ENCODE measurements at regions not wholly inside any gene's neighbourhood (a gene's known extent, or its start where the extent isn't known, plus 50 kb on each side); places are given as distances from the start of the nearest gene placed in this dataset.

GRCh38 chr10:9895453-9895852, 1122.2 kb upstream of the CELF2 start:
- no peak for DNase-seq (ENCODE audit: low read depth)
- TF ChIP-seq, protein P1, sequence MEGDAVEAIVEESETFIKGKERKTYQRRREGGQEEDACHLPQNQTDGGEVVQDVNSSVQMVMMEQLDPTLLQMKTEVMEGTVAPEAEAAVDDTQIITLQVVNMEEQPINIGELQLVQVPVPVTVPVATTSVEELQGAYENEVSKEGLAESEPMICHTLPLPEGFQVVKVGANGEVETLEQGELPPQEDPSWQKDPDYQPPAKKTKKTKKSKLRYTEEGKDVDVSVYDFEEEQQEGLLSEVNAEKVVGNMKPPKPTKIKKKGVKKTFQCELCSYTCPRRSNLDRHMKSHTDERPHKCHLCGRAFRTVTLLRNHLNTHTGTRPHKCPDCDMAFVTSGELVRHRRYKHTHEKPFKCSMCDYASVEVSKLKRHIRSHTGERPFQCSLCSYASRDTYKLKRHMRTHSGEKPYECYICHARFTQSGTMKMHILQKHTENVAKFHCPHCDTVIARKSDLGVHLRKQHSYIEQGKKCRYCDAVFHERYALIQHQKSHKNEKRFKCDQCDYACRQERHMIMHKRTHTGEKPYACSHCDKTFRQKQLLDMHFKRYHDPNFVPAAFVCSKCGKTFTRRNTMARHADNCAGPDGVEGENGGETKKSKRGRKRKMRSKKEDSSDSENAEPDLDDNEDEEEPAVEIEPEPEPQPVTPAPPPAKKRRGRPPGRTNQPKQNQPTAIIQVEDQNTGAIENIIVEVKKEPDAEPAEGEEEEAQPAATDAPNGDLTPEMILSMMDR (conservative IDR thresholded peaks at IDR 0.05; ENCODE audit: low read length) = no peak
- no peak overlapping the region for H3K4me3 ChIP-seq (ENCODE audit: low read length)

DNA sequence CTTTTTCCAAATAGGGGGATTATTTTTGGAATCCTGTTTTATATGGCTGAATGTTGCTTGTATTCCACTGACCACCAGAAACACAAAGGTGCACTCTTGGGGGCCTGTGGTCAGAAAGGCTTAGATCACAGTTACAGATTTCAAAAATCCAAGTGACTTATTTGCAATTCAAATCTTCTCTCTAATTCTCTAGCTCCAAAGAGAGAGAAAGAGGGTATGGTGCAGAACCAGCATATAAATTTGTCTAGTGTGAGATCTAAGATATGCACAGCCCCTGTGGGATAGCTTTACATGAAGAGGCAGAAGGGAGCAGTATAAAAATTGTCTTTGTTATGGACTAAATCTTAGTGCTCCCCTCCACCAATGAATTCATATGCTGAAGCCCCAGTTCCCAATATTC, 1121.7 kb upstream of the CELF2 start:
- no peak overlapping the region for H3K4me3 ChIP-seq (ENCODE audit: low read length)
- TF ChIP-seq, protein P1 (conservative IDR thresholded peaks at IDR 0.05; ENCODE audit: low read length) = no peak
- DNase-seq (ENCODE audit: low read depth) = no peak

- no peak for DNase-seq (ENCODE audit: low read depth)
- H3K4me3 ChIP-seq (ENCODE audit: low read length) = no peak overlapping the region
- TF ChIP-seq, protein P1 (conservative IDR thresholded peaks at IDR 0.05; ENCODE audit: low read length) = no peak
Observed at GRCh38 chr10:9898633-9899395, 1118.9 kb upstream of the CELF2 start.

GRCh38 chr10:9900751-9901150, 1116.9 kb upstream of the CELF2 start:
- TF ChIP-seq, protein P1 (conservative IDR thresholded peaks at IDR 0.05; ENCODE audit: low read length) = no peak
- no peak for DNase-seq (ENCODE audit: low read depth)
- no peak overlapping the region for H3K4me3 ChIP-seq (ENCODE audit: low read length)

- TF ChIP-seq, protein P1 (conservative IDR thresholded peaks at IDR 0.05; ENCODE audit: low read length) = no peak
- no peak for DNase-seq (ENCODE audit: low read depth)
- H3K4me3 ChIP-seq (ENCODE audit: low read length) = no peak overlapping the region
Observed at GRCh38 chr10:9901971-9902370, 1115.7 kb upstream of the CELF2 start.

- TF ChIP-seq, protein P1 (conservative IDR thresholded peaks at IDR 0.05; ENCODE audit: low read length) = no peak
- no peak overlapping the region for H3K4me3 ChIP-seq (ENCODE audit: low read length)
- no peak for DNase-seq (ENCODE audit: low read depth)
Observed at GRCh38 chr10:9910446-9910845, 1107.2 kb upstream of the CELF2 start.

GRCh38 chr10:9911488-9911887, 1106.2 kb upstream of the CELF2 start:
- DNase-seq (ENCODE audit: low read depth) = no peak
- no peak overlapping the region for H3K4me3 ChIP-seq (ENCODE audit: low read length)
- TF ChIP-seq, protein P1 (conservative IDR thresholded peaks at IDR 0.05; ENCODE audit: low read length) = no peak

Measured in AG10803 (cell line).